ENCODE measurements at regions not wholly inside any gene's neighbourhood (a gene's known extent, or its start where the extent isn't known, plus 50 kb on each side); places are given as distances from the start of the nearest gene placed in this dataset.

GRCh38 chr2:89767572-89768435 is 1076.3 kb downstream of the RPIA start:
- Histone ChIP-seq H3K4me3 (ENCODE audit: low read length in 3 of 3) (no peak overlapping the region), H3K9ac (ENCODE audit: low read length in 3 of 3) (no peak overlapping the region), H3K4me1 (ENCODE audit: control insufficient read depth in 2 of 3, insufficient read depth in 2 of 3, low read depth in 1 of 3, low read length in 3 of 3) (no peaks in the 10 kb centered on the region), H3K27me3 (ENCODE audit: control insufficient read depth, insufficient read depth, low read length) (peaks cover 8% of the 10 kb centered on the region), H3K27ac (ENCODE audit: low read depth in 2 of 2, low read length in 2 of 2) (no peak overlapping the region), H3K36me3 (ENCODE audit: control insufficient read depth in 2 of 3, insufficient read depth in 3 of 3, low read length in 3 of 3) (no peaks in the 10 kb centered on the region), H3K9me3 (ENCODE audit: control insufficient read depth in 2 of 3, insufficient read depth in 1 of 3, low read length in 3 of 3) (peaks cover under 1 to 2% (median 2%) of the 10 kb centered on the region in 3 donors)
- no peak for FAIRE-seq
- TF ChIP-seq CTCF (IDR thresholded peaks at IDR 0.05; ENCODE audit: borderline replicate concordance, extremely low read depth, insufficient read depth), result no peak
- DNase-seq, result peak in 2 of 5 donors; percentile 35 to 74
- intact Hi-C loops (cut with DNase I), result no loop called here

- H3K9me3 ChIP-seq (ENCODE audit: control insufficient read depth in 2 of 3, insufficient read depth in 1 of 3, low read length in 3 of 3), result peaks cover 10 to 82% (median 41%) of the 10 kb centered on the region in 3 donors
- H3K4me1 ChIP-seq (ENCODE audit: control insufficient read depth in 2 of 3, insufficient read depth in 2 of 3, low read depth in 1 of 3, low read length in 3 of 3), result no peaks in the 10 kb centered on the region
- no peak for DNase-seq
- no peak for FAIRE-seq
- H3K27me3 ChIP-seq (ENCODE audit: control insufficient read depth, insufficient read depth, low read length), result no peaks in the 10 kb centered on the region
- no peak for TF ChIP-seq CTCF (IDR thresholded peaks at IDR 0.05; ENCODE audit: borderline replicate concordance, extremely low read depth, insufficient read depth)
- H3K4me3 ChIP-seq (ENCODE audit: low read length in 3 of 3), result no peak overlapping the region
- no peak overlapping the region for H3K9ac ChIP-seq (ENCODE audit: low read length in 3 of 3)
- H3K36me3 ChIP-seq (ENCODE audit: control insufficient read depth in 2 of 3, insufficient read depth in 3 of 3, low read length in 3 of 3), result no peaks in the 10 kb centered on the region
- intact Hi-C loops (cut with DNase I), result no loop called here
- no peak overlapping the region for H3K27ac ChIP-seq (ENCODE audit: low read depth in 2 of 2, low read length in 2 of 2)
Observed at GRCh38 chr2:89775885-89776284, 1084.4 kb downstream of the RPIA start.

- no peak overlapping the region for H3K4me3 ChIP-seq (ENCODE audit: low read length in 3 of 3)
- FAIRE-seq (no peak), DNase-seq (no peak)
- peaks cover 22 to 100% (median 48%) of the 10 kb centered on the region in 3 donors for H3K9me3 ChIP-seq (ENCODE audit: control insufficient read depth in 2 of 3, insufficient read depth in 1 of 3, low read length in 3 of 3)
- H3K9ac ChIP-seq (ENCODE audit: low read length in 3 of 3), result no peak overlapping the region
- TF ChIP-seq CTCF (IDR thresholded peaks at IDR 0.05; ENCODE audit: borderline replicate concordance, extremely low read depth, insufficient read depth), result no peak
- H3K4me1 ChIP-seq (ENCODE audit: control insufficient read depth in 2 of 3, insufficient read depth in 2 of 3, low read depth in 1 of 3, low read length in 3 of 3), result no peaks in the 10 kb centered on the region
- intact Hi-C loops (cut with DNase I), result no loop called here
- H3K27me3 ChIP-seq (ENCODE audit: control insufficient read depth, insufficient read depth, low read length), result no peaks in the 10 kb centered on the region
- no peak overlapping the region for H3K27ac ChIP-seq (ENCODE audit: low read depth in 2 of 2, low read length in 2 of 2)
- H3K36me3 ChIP-seq (ENCODE audit: control insufficient read depth in 2 of 3, insufficient read depth in 3 of 3, low read length in 3 of 3), result no peaks in the 10 kb centered on the region
Observed at GRCh38 chr2:89780318-89780717, 1088.8 kb downstream of the RPIA start.

Measured in kidney (tissue), 13 donors.